GM21717 (cell line): ENCODE measurements at regions not wholly inside any gene's neighbourhood (a gene's known extent, or its start where the extent isn't known, plus 50 kb on each side); places are given as distances from the start of the nearest gene placed in this dataset.
"Not testable (repeated sequence)": the region's sequence is repeated elsewhere in the genome, so short reads cannot be mapped to it uniquely, and the experiment has no call there.

Experiments used
- ATAC-seq: cut with Tn5 transposase; IDR thresholded peaks from one replicate; pipeline ENCODE4 v1.9.1; 2021; ENCODE audit warnings: mild to moderate bottlenecking, moderate library complexity; ENCODE audit not compliant: unreplicated experiment

GRCh38 chr13:65535370-65535769, 1694.8 kb downstream of the PCDH9 start:
- ATAC-seq: no peak

- ATAC-seq: no peak
Observed at GRCh38 chr13:65532231-65532630, 1697.9 kb downstream of the PCDH9 start.

- ATAC-seq: no peak
Observed at GRCh38 chr13:65530688-65531087, 1699.4 kb downstream of the PCDH9 start.

- no peak for ATAC-seq
Observed at GRCh38 chr13:65529541-65529940, 1700.6 kb downstream of the PCDH9 start.

GRCh38 chr13:65508745-65509144, 1721.4 kb downstream of the PCDH9 start:
- no peak for ATAC-seq

GRCh38 chr13:65508338-65508737, 1721.8 kb downstream of the PCDH9 start:
- no peak for ATAC-seq

GRCh38 chr13:65505941-65506340, 1724.2 kb downstream of the PCDH9 start:
- ATAC-seq: no peak

- ATAC-seq: no peak
Observed at GRCh38 chr13:65504213-65504612, 1725.9 kb downstream of the PCDH9 start.

GRCh38 chr13:65500481-65500880, 1729.7 kb downstream of the PCDH9 start:
- ATAC-seq: no peak

- ATAC-seq: no peak
Observed at GRCh38 chr13:65499256-65499655, 1730.9 kb downstream of the PCDH9 start.

GRCh38 chr13:65497265-65497664, 1732.9 kb downstream of the PCDH9 start:
- ATAC-seq: no peak

- not testable (repeated sequence) for ATAC-seq
Observed at GRCh38 chr13:65490725-65491124, 1739.4 kb downstream of the PCDH9 start.

GRCh38 chr13:65488606-65489005, 1741.5 kb downstream of the PCDH9 start:
- ATAC-seq: no peak

- no peak for ATAC-seq
Observed at GRCh38 chr13:65479692-65480091, 1750.4 kb downstream of the PCDH9 start.

- no peak for ATAC-seq
Observed at GRCh38 chr13:65473196-65473595, 1756.9 kb downstream of the PCDH9 start.

GRCh38 chr13:65472336-65472735, 1757.8 kb downstream of the PCDH9 start:
- ATAC-seq: no peak

- no peak for ATAC-seq
Observed at GRCh38 chr13:65470781-65471180, 1759.4 kb downstream of the PCDH9 start.

- ATAC-seq: no peak
Observed at GRCh38 chr13:65468628-65469027, 1761.5 kb downstream of the PCDH9 start.

- no peak for ATAC-seq
Observed at GRCh38 chr13:65461590-65461989, 1768.5 kb downstream of the PCDH9 start.

- ATAC-seq: no peak
Observed at GRCh38 chr13:65460136-65460535, 1770.0 kb downstream of the PCDH9 start.

- ATAC-seq: no peak
Observed at GRCh38 chr13:65456150-65456912, 1773.8 kb downstream of the PCDH9 start.

- no peak for ATAC-seq
Observed at GRCh38 chr13:65454403-65454802, 1775.7 kb downstream of the PCDH9 start.

- ATAC-seq: no peak
Observed at GRCh38 chr13:65453982-65454381, 1776.2 kb downstream of the PCDH9 start.
